Lower lobe of right lung (tissue), 2 donors: ENCODE measurements at regions not wholly inside any gene's neighbourhood (a gene's known extent, or its start where the extent isn't known, plus 50 kb on each side); places are given as distances from the start of the nearest gene placed in this dataset.

Experiments used
- ATAC-seq, 2 donors: fragments of 200-7000 bp; cut with Tn5 transposase; one replicate each; pipeline ENCODE4 v1.9.1; 2020 to 2022; ENCODE audit warnings: mild to moderate bottlenecking in 2 of 2, moderate library complexity in 2 of 2
- DNase-seq: peaks from one replicate; pipeline ENCODE4 v3.0.0-alpha.2; 2020
- H3K27ac ChIP-seq: fragments of 200-600 bp; one replicate; pipeline ENCODE4 v1.8.0; 2022
- H3K27me3 ChIP-seq: fragments of 200-600 bp; one replicate; pipeline ENCODE4 v1.8.0; 2022; ENCODE audit warnings: low read depth
- H3K36me3 ChIP-seq: fragments of 200-600 bp; one replicate; pipeline ENCODE4 v1.8.0; 2022; ENCODE audit warnings: mild to moderate bottlenecking
- H3K4me1 ChIP-seq: fragments of 200-600 bp; one replicate; pipeline ENCODE4 v1.8.0; 2022
- H3K4me3 ChIP-seq: fragments of 200-600 bp; one replicate; pipeline ENCODE4 v1.8.0; 2022; ENCODE audit warnings: mild to moderate bottlenecking
- H3K9me3 ChIP-seq: fragments of 200-600 bp; one replicate; pipeline ENCODE4 v1.8.0; 2022
- intact Hi-C: fragments of 100-400 bp; cut with DNase I; formaldehyde crosslinking; loops from one replicate; pipeline ENCODE4 v1.11.0; 2022
- TF ChIP-seq, protein P1 (sequence below): fragments of 200-600 bp; IDR thresholded peaks from one replicate; pipeline ENCODE4 v1.8.0; 2022; ENCODE audit warnings: antibody characterized with exemption, mild to moderate bottlenecking
- donor health status: DM: no; HTN: yes; CAD: no; lungs with severe emphysema.

DNA sequence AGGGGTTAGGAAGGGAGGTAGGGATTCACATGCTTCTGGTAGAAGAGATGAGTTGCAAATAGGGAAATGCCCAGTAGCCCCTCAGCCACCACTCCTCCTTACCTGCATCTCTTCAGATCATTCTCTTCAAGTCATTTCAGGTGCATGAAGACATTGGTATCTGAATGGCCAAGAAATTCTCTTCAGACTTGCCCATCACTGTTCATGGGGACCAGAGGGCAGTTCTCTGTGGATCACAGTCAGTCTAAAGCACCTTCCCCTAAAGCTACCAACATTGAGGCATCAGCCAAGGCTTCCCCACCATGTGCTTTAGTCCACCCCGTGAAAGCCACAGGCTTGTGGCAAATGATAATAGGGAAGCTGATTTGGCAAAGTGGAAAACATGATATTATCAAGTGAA, 319.4 kb upstream of the ZNF32 start:
- DNase-seq (no peak), ATAC-seq (no peak)
- intact Hi-C loops = no loop called here

DNA sequence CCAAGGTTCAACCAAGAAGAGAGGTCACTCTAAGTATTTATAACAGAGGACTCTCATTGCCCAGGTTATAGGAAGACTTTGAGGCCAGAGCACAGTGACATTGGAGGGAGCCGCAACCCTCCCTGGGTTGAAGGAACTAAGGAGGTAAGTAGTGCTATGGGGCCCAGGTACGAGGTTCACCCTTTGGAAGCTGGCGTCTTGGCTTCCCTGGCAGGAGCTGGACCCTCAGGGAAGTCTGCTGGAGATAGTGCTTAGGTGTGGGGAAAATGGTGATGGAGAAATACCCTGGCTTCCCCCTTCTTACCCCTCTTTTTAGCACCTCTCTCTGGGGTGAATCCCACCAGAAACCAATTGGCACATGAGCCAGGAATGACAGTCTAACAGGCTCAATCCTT, 317.9 kb upstream of the ZNF32 start:
- no peak for ATAC-seq
- H3K36me3 ChIP-seq = no peaks in the 10 kb centered on the region
- intact Hi-C loops = no loop called here
- H3K27me3 ChIP-seq = peaks cover 3% of the 10 kb centered on the region
- H3K27ac ChIP-seq = no peak overlapping the region
- no peak for DNase-seq
- no peaks in the 10 kb centered on the region for H3K9me3 ChIP-seq
- H3K4me1 ChIP-seq = peaks cover 24% of the 10 kb centered on the region
- H3K4me3 ChIP-seq = no peak overlapping the region
- TF ChIP-seq, protein P1, sequence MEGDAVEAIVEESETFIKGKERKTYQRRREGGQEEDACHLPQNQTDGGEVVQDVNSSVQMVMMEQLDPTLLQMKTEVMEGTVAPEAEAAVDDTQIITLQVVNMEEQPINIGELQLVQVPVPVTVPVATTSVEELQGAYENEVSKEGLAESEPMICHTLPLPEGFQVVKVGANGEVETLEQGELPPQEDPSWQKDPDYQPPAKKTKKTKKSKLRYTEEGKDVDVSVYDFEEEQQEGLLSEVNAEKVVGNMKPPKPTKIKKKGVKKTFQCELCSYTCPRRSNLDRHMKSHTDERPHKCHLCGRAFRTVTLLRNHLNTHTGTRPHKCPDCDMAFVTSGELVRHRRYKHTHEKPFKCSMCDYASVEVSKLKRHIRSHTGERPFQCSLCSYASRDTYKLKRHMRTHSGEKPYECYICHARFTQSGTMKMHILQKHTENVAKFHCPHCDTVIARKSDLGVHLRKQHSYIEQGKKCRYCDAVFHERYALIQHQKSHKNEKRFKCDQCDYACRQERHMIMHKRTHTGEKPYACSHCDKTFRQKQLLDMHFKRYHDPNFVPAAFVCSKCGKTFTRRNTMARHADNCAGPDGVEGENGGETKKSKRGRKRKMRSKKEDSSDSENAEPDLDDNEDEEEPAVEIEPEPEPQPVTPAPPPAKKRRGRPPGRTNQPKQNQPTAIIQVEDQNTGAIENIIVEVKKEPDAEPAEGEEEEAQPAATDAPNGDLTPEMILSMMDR = no peak

More for the DNA sequence above, 319.4 kb upstream of the ZNF32 start:
- Histone ChIP-seq H3K27ac (no peak overlapping the region), H3K4me1 (peaks cover 24% of the 10 kb centered on the region), H3K27me3 (peaks cover 3% of the 10 kb centered on the region), H3K4me3 (no peak overlapping the region), H3K36me3 (no peaks in the 10 kb centered on the region), H3K9me3 (no peaks in the 10 kb centered on the region)
- TF ChIP-seq, protein P1 = no peak

DNA sequence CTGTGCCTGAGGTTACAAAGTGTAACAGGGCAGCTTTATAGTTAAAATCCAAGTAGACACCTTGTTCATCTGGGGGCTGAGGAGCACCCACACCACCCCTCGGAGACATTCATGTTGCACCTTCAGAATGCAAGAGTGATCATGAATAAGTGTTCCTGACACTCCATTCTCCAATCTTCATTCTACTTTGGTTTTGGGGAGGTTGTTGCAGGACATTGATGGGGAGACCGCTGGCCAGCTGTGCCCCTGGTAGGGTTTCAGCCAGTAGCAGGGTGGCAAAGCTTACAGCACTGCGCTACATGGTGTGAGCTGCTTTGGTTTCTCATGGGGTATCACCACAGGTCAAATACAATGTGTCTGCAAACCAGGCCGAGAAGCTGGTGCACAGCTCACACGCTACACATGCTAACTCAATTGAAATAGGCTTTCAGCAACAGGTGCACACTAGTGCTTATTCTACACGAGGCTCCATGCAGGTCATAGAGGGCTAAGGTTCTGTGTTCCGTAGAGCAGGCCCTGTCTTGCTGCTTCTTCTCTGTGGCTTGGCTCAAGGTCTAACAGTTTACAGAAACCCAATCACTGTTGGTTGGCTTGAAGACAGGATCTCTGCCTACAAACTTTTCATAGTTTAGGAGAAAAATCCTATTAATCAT, 317.4 kb upstream of the ZNF32 start:
- TF ChIP-seq, protein P1 = no peak
- Histone ChIP-seq H3K36me3 (no peaks in the 10 kb centered on the region), H3K9me3 (no peaks in the 10 kb centered on the region), H3K4me1 (peaks cover 24% of the 10 kb centered on the region), H3K4me3 (no peak overlapping the region), H3K27ac (no peak overlapping the region), H3K27me3 (peaks cover 3% of the 10 kb centered on the region)
- DNase-seq = no peak
- no peak for ATAC-seq
- intact Hi-C loops = no loop called here

GRCh38 chr10:43965033-43965917, 316.6 kb upstream of the ZNF32 start:
- ATAC-seq = no peak
- TF ChIP-seq, protein P1 = no peak
- Histone ChIP-seq H3K27ac (peak overlapping the region; percentile 34), H3K4me3 (no peak overlapping the region), H3K9me3 (no peaks in the 10 kb centered on the region), H3K36me3 (no peaks in the 10 kb centered on the region), H3K4me1 (peaks cover 24% of the 10 kb centered on the region), H3K27me3 (peaks cover 3% of the 10 kb centered on the region)
- intact Hi-C loops = no loop called here
- no peak for DNase-seq

DNA sequence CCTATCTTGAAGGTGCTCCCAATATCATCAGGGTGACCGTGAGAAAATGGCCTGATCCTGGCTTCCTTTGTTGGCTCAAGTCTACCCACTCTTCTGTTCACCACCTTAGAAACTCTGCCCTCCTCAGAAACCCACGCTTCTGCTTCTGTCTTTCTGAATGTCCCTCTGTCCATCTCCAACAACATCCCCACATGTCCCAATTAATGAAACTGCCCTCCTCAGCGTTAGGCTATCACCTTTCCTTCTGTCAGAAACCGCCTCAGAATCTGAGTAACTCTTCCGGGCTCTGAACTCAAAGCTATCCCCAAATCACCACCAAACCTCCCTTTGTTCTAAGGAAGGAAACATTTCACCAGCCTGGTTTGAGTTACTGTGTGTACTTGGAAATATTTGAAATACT, 315.8 kb upstream of the ZNF32 start:
- intact Hi-C loops = no loop called here
- Histone ChIP-seq H3K27ac (no peak overlapping the region), H3K9me3 (no peaks in the 10 kb centered on the region)

More for the DNA sequence above, 315.8 kb upstream of the ZNF32 start:
- no peaks in the 10 kb centered on the region for H3K36me3 ChIP-seq
- peaks cover 24% of the 10 kb centered on the region for H3K4me1 ChIP-seq
- no peaks in the 10 kb centered on the region for H3K27me3 ChIP-seq
- ATAC-seq (no peak), DNase-seq (no peak)
- TF ChIP-seq, protein P1 = no peak
- no peak overlapping the region for H3K4me3 ChIP-seq
